ENCODE measurements at regions not wholly inside any gene's neighbourhood (a gene's known extent, or its start where the extent isn't known, plus 50 kb on each side); places are given as distances from the start of the nearest gene placed in this dataset.

DNA sequence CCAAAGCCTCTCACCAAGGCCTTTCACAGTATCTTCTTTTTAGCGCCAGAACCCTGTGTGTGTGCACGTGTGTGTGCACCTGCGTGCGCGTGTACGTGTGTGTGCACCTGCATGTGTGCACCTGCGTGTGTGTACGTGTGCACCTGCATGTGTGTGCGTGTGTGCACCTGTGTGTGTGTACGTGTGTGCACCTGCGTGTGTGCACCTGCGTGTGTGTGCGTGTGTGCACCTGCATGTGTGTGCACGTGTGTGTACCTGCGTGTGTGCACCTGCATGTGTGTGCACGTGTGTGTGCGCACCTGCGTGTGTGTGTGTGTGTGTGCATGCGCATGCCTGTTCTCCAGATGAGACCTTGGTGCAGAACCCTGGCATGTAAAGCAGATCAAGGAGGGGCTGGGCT, 131.4 kb upstream of the HDAC4 start:
- TF ChIP-seq JUND (IDR thresholded peaks at IDR 0.05) (no peak), RAD21 (IDR thresholded peaks at IDR 0.05) (no peak), TAF1 (conservative IDR thresholded peaks at IDR 0.05) (no peak), FOXA1 (IDR thresholded peaks at IDR 0.05) (no peak), YY1 (IDR thresholded peaks at IDR 0.05) (no peak), FOXA2 (IDR thresholded peaks at IDR 0.05) (no peak), HNF4G (IDR thresholded peaks at IDR 0.05) (no peak), RXRA (IDR thresholded peaks at IDR 0.05) (no peak), GABPA (IDR thresholded peaks at IDR 0.05 in 1 of 2, conservative IDR thresholded peaks at IDR 0.05 in 1 of 2) (no peak), NR2F2 (IDR thresholded peaks at IDR 0.05) (no peak), HNF4A (conservative IDR thresholded peaks at IDR 0.05) (no peak), SP1 (IDR thresholded peaks at IDR 0.05) (no peak), EGR1 (IDR thresholded peaks at IDR 0.05; ENCODE audit: low read depth in 2 of 2) (no peak)
- TF ChIP-seq, protein P1, sequence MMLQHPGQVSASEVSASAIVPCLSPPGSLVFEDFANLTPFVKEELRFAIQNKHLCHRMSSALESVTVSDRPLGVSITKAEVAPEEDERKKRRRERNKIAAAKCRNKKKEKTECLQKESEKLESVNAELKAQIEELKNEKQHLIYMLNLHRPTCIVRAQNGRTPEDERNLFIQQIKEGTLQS (IDR thresholded peaks at IDR 0.05) = no peak
- TF ChIP-seq, protein P2, sequence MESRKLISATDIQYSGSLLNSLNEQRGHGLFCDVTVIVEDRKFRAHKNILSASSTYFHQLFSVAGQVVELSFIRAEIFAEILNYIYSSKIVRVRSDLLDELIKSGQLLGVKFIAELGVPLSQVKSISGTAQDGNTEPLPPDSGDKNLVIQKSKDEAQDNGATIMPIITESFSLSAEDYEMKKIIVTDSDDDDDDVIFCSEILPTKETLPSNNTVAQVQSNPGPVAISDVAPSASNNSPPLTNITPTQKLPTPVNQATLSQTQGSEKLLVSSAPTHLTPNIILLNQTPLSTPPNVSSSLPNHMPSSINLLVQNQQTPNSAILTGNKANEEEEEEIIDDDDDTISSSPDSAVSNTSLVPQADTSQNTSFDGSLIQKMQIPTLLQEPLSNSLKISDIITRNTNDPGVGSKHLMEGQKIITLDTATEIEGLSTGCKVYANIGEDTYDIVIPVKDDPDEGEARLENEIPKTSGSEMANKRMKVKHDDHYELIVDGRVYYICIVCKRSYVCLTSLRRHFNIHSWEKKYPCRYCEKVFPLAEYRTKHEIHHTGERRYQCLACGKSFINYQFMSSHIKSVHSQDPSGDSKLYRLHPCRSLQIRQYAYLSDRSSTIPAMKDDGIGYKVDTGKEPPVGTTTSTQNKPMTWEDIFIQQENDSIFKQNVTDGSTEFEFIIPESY (IDR thresholded peaks at IDR 0.05) = no peak
- TF ChIP-seq, protein P3, sequence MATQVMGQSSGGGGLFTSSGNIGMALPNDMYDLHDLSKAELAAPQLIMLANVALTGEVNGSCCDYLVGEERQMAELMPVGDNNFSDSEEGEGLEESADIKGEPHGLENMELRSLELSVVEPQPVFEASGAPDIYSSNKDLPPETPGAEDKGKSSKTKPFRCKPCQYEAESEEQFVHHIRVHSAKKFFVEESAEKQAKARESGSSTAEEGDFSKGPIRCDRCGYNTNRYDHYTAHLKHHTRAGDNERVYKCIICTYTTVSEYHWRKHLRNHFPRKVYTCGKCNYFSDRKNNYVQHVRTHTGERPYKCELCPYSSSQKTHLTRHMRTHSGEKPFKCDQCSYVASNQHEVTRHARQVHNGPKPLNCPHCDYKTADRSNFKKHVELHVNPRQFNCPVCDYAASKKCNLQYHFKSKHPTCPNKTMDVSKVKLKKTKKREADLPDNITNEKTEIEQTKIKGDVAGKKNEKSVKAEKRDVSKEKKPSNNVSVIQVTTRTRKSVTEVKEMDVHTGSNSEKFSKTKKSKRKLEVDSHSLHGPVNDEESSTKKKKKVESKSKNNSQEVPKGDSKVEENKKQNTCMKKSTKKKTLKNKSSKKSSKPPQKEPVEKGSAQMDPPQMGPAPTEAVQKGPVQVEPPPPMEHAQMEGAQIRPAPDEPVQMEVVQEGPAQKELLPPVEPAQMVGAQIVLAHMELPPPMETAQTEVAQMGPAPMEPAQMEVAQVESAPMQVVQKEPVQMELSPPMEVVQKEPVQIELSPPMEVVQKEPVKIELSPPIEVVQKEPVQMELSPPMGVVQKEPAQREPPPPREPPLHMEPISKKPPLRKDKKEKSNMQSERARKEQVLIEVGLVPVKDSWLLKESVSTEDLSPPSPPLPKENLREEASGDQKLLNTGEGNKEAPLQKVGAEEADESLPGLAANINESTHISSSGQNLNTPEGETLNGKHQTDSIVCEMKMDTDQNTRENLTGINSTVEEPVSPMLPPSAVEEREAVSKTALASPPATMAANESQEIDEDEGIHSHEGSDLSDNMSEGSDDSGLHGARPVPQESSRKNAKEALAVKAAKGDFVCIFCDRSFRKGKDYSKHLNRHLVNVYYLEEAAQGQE (IDR thresholded peaks at IDR 0.05) = no peak
- TF ChIP-seq, protein P4, sequence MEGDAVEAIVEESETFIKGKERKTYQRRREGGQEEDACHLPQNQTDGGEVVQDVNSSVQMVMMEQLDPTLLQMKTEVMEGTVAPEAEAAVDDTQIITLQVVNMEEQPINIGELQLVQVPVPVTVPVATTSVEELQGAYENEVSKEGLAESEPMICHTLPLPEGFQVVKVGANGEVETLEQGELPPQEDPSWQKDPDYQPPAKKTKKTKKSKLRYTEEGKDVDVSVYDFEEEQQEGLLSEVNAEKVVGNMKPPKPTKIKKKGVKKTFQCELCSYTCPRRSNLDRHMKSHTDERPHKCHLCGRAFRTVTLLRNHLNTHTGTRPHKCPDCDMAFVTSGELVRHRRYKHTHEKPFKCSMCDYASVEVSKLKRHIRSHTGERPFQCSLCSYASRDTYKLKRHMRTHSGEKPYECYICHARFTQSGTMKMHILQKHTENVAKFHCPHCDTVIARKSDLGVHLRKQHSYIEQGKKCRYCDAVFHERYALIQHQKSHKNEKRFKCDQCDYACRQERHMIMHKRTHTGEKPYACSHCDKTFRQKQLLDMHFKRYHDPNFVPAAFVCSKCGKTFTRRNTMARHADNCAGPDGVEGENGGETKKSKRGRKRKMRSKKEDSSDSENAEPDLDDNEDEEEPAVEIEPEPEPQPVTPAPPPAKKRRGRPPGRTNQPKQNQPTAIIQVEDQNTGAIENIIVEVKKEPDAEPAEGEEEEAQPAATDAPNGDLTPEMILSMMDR (IDR thresholded peaks at IDR 0.05; ENCODE audit: low read depth, low read length, missing input control) = no peak
- TF ChIP-seq, protein P5, sequence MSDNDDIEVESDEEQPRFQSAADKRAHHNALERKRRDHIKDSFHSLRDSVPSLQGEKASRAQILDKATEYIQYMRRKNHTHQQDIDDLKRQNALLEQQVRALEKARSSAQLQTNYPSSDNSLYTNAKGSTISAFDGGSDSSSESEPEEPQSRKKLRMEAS (IDR thresholded peaks at IDR 0.05) = no peak
- Histone ChIP-seq H3K9me3 (ENCODE audit: control insufficient read depth in 4 of 4, low read length in 3 of 4) (peaks cover 0 to 9% (median 7%) of the 10 kb centered on the region in 4 donors), H3K36me3 (ENCODE audit: control insufficient read depth in 4 of 4, insufficient read depth in 3 of 4, low read depth in 1 of 4, low read length in 3 of 4) (no peaks in the 10 kb centered on the region), H3K27ac (ENCODE audit: low read depth in 1 of 2, low read length in 2 of 2) (no peak overlapping the region), H3K27me3 (ENCODE audit: control insufficient read depth in 4 of 4, insufficient read depth in 4 of 4, low read length in 3 of 4) (no peaks in the 10 kb centered on the region), H3K9ac (ENCODE audit: low read depth in 1 of 2, low read length in 2 of 2) (no peak overlapping the region), H3K4me3 (ENCODE audit: low read depth in 1 of 3, low read length in 3 of 3) (no peak overlapping the region), H3K4me1 (ENCODE audit: control insufficient read depth in 4 of 4, insufficient read depth in 4 of 4, low read length in 3 of 4) (no peaks in the 10 kb centered on the region)
- no peak for DNase-seq (ENCODE audit: low spot score)
- WGBS = 91% methylated on average over 19 of the region's 19 CpGs

All from liver (tissue), 8 donors.